GM12875 (cell line): ENCODE measurements at regions not wholly inside any gene's neighbourhood (a gene's known extent, or its start where the extent isn't known, plus 50 kb on each side); places are given as distances from the start of the nearest gene placed in this dataset.

Experiments
- H3K4me3 ChIP-seq: one replicate; pipeline ENCODE4 v1.5.1; 2011; ENCODE audit warnings: low read depth, low read length, control low read depth
- CTCF ChIP-seq: IDR thresholded peaks from 2 replicates; pipeline ENCODE4 v1.5.1; 2011; ENCODE audit warnings: low read depth, mild to moderate bottlenecking, control low read depth, inconsistent platforms, low read length, moderate library complexity, borderline replicate concordance; ENCODE audit not compliant: insufficient read depth

- H3K4me3 ChIP-seq: no peak overlapping the region
- TF ChIP-seq CTCF: no peak
Measured at GRCh38 chr10:23692736-23693135, 253.9 kb downstream of the OTUD1 start.

- TF ChIP-seq CTCF: no peak
- no peak overlapping the region for H3K4me3 ChIP-seq
Measured at GRCh38 chr10:23693501-23693901, 254.6 kb downstream of the OTUD1 start.

GRCh38 chr10:23693925-23694324, 255.1 kb downstream of the OTUD1 start:
- no peak overlapping the region for H3K4me3 ChIP-seq
- no peak for TF ChIP-seq CTCF

GRCh38 chr10:23694446-23694920, 255.6 kb downstream of the OTUD1 start:
- H3K4me3 ChIP-seq: no peak overlapping the region
- TF ChIP-seq CTCF: no peak

GRCh38 chr10:23694921-23695824, 256.3 kb downstream of the OTUD1 start:
- H3K4me3 ChIP-seq: no peak overlapping the region
- TF ChIP-seq CTCF: no peak

GRCh38 chr10:23695825-23696420, 257.0 kb downstream of the OTUD1 start:
- no peak overlapping the region for H3K4me3 ChIP-seq
- TF ChIP-seq CTCF: no peak

GRCh38 chr10:23696476-23696875, 257.6 kb downstream of the OTUD1 start:
- no peak for TF ChIP-seq CTCF
- H3K4me3 ChIP-seq: no peak overlapping the region
